IMR-90 (cell line): ENCODE measurements at regions not wholly inside any gene's neighbourhood (a gene's known extent, or its start where the extent isn't known, plus 50 kb on each side); places are given as distances from the start of the nearest gene placed in this dataset.
A peak's percentile ranks its signal among the peaks of the same experiment; 100 is the strongest.

Experiments
- ATAC-seq: fragments of 200-7000 bp; cut with Tn5 transposase; 2 replicates; pipeline ENCODE4 v1.9.1; 2020; ENCODE audit warnings: low read depth, mild to moderate bottlenecking, moderate library complexity
- BruUV-seq: library from RNA; stranded (reverse); fragments of 400-500 nt; replicated peaks from 2 replicates; lab custom pipeline; 2021; lab: Mats Ljungman, UMichigan
- CTCF ChIA-PET: fragments of 300-600 bp; formaldehyde crosslinking; extraction: SDS; loops from one replicate; lab custom pipeline; 2021; ENCODE audit warnings: antibody characterized with exemption; lab: Yijun Ruan, JAX
- POLR2A ChIA-PET: fragments of 300-600 bp; sonication (Branson Sonifier 250); formaldehyde crosslinking; loops from one replicate; lab custom pipeline; 2022; ENCODE audit warnings: antibody characterized with exemption; ENCODE audit not compliant: unreplicated experiment; lab: Charles Lee
- DNase-seq: peaks from one replicate; pipeline ENCODE4 v3.0.0; 2013
- H2AFZ ChIP-seq: replicated peaks from 2 replicates; pipeline ENCODE3; 2013; ENCODE audit warnings: low read length, mild to moderate bottlenecking; ENCODE audit not compliant: poor library complexity
- H2AK5ac ChIP-seq: 2 replicates; pipeline ENCODE4 v1.6.1; 2013; ENCODE audit warnings: low read depth, low read length, inconsistent platforms
- H2AK9ac ChIP-seq: replicated peaks from 2 replicates; pipeline ENCODE3; 2013; ENCODE audit warnings: mild to moderate bottlenecking, low read depth, low read length, moderate library complexity; ENCODE audit not compliant: poor library complexity
- H2BK120ac ChIP-seq: 2 replicates; pipeline ENCODE4 v1.6.1; 2013; ENCODE audit warnings: low read depth, low read length, inconsistent platforms
- H2BK15ac ChIP-seq: 3 replicates; pipeline ENCODE4 v1.6.1; 2013; ENCODE audit warnings: low read depth, low read length, inconsistent platforms
- H2BK20ac ChIP-seq: 2 replicates; pipeline ENCODE4 v1.6.1; 2013; ENCODE audit warnings: low read depth, mild to moderate bottlenecking, inconsistent platforms, low read length, moderate library complexity
- H2BK5ac ChIP-seq: 2 replicates; pipeline ENCODE4 v1.6.1; 2013; ENCODE audit warnings: mild to moderate bottlenecking, low read depth, low read length, inconsistent platforms; ENCODE audit not compliant: poor library complexity, severe bottlenecking
- H3K14ac ChIP-seq: replicated peaks from 2 replicates; pipeline ENCODE4 v1.6.1; 2013; ENCODE audit warnings: low read depth, low read length, inconsistent platforms
- H3K18ac ChIP-seq: 2 replicates; pipeline ENCODE4 v1.6.1; 2013; ENCODE audit warnings: low read depth, low read length, control low read depth
- H3K23ac ChIP-seq: 2 replicates; pipeline ENCODE4 v1.6.1; 2013; ENCODE audit warnings: low read depth, low read length, inconsistent platforms
- H3K27ac ChIP-seq: 2 replicates; pipeline ENCODE4 v1.5.1; 2013; ENCODE audit warnings: mild to moderate bottlenecking, control low read depth, low read length; ENCODE audit not compliant: insufficient read depth
- H3K27me3 ChIP-seq: 2 replicates; pipeline ENCODE4 v1.6.1; 2013; ENCODE audit warnings: low read length; ENCODE audit not compliant: control insufficient read depth, insufficient read depth
- H3K36me3 ChIP-seq: 2 replicates; pipeline ENCODE4 v1.6.1; 2013; ENCODE audit warnings: low read length, mixed read lengths; ENCODE audit not compliant: control insufficient read depth, insufficient read depth
- H3K4ac ChIP-seq: 2 replicates; pipeline ENCODE4 v1.6.1; 2013; ENCODE audit warnings: low read depth, low read length, inconsistent platforms
- H3K4me1 ChIP-seq: 2 replicates; pipeline ENCODE4 v1.6.1; 2013; ENCODE audit warnings: low read length, mixed read lengths; ENCODE audit not compliant: control insufficient read depth, insufficient read depth
- H3K4me2 ChIP-seq: 2 replicates; pipeline ENCODE4 v1.6.1; 2013; ENCODE audit warnings: low read depth, mild to moderate bottlenecking, control low read depth, low read length, moderate library complexity
- H3K4me3 ChIP-seq: 2 replicates; pipeline ENCODE4 v1.5.1; 2013; ENCODE audit warnings: low read depth, mild to moderate bottlenecking, control low read depth, low read length, moderate library complexity; ENCODE audit not compliant: insufficient read depth
- H3K56ac ChIP-seq: 2 replicates; pipeline ENCODE4 v1.6.1; 2013; ENCODE audit warnings: low read length, inconsistent platforms; ENCODE audit not compliant: insufficient read depth; ENCODE audit errors: extremely low read depth
- H3K79me1 ChIP-seq, 2 experiments: 2 replicates each; pipeline ENCODE4 v1.6.1; 2013; ENCODE audit warnings: low read length in 2 of 2, inconsistent platforms in 1 of 2, low read depth in 1 of 2
- H3K9ac ChIP-seq: 2 replicates; pipeline ENCODE4 v1.6.1; 2013; ENCODE audit warnings: low read depth, low read length, control low read depth
- H3K9me1 ChIP-seq: 2 replicates; pipeline ENCODE4 v1.6.1; 2013; ENCODE audit warnings: low read length, inconsistent platforms; ENCODE audit not compliant: insufficient read depth
- H3K9me3 ChIP-seq: 2 replicates; pipeline ENCODE4 v1.6.1; 2013; ENCODE audit warnings: low read length; ENCODE audit not compliant: control insufficient read depth, insufficient read depth
- H4K20me1 ChIP-seq: 2 replicates; pipeline ENCODE4 v1.6.1; 2013; ENCODE audit warnings: low read length, inconsistent platforms; ENCODE audit not compliant: insufficient read depth
- H4K5ac ChIP-seq: 2 replicates; pipeline ENCODE4 v1.6.1; 2013; ENCODE audit warnings: mild to moderate bottlenecking, low read depth, low read length, control low read depth
- H4K8ac ChIP-seq, 2 experiments: 2 replicates each; pipeline ENCODE4 v1.6.1; 2013; ENCODE audit warnings: low read depth in 2 of 2, low read length in 2 of 2, control low read depth in 1 of 2, inconsistent platforms in 1 of 2
- H4K91ac ChIP-seq: 2 replicates; pipeline ENCODE4 v1.6.1; 2013; ENCODE audit warnings: low read depth, low read length, inconsistent platforms; ENCODE audit not compliant: insufficient read depth
- CEBPB ChIP-seq: IDR thresholded peaks from 2 replicates; pipeline ENCODE4 v1.6.1; 2012; ENCODE audit warnings: low read depth, low read length, improper control_type of control experiment
- CHD1 ChIP-seq: IDR thresholded peaks from 2 replicates; pipeline ENCODE4 v1.6.1; 2012; ENCODE audit warnings: low read depth, low read length, improper control_type of control experiment
- FOS ChIP-seq: fragments of 150-350 bp; IDR thresholded peaks from 2 replicates; pipeline ENCODE4 v1.6.1; 2016; ENCODE audit warnings: low read depth, low read length
- MAFK ChIP-seq: IDR thresholded peaks from 2 replicates; pipeline ENCODE4 v1.6.1; 2012; ENCODE audit warnings: low read depth, low read length, improper control_type of control experiment
- MAZ ChIP-seq: IDR thresholded peaks from 2 replicates; pipeline ENCODE4 v1.6.1; 2012; ENCODE audit warnings: low read depth, mild to moderate bottlenecking, low read length, improper control_type of control experiment, moderate library complexity, borderline replicate concordance
- NFE2L2 ChIP-seq: fragments of 150-350 bp; IDR thresholded peaks from 2 replicates; pipeline ENCODE4 v1.6.1; 2016; ENCODE audit warnings: low read depth, mild to moderate bottlenecking, low read length
- RAD21 ChIP-seq: IDR thresholded peaks from 2 replicates; pipeline ENCODE4 v1.6.1; 2012; ENCODE audit warnings: low read length, improper control_type of control experiment
- RCOR1 ChIP-seq: IDR thresholded peaks from 2 replicates; pipeline ENCODE4 v1.6.1; 2012; ENCODE audit warnings: mild to moderate bottlenecking, low read length, improper control_type of control experiment; ENCODE audit not compliant: insufficient replicate concordance
- RFX5 ChIP-seq: IDR thresholded peaks from 2 replicates; pipeline ENCODE4 v1.8.0; 2012; ENCODE audit warnings: low read depth, mild to moderate bottlenecking, low read length, moderate library complexity
- SMC3 ChIP-seq: fragments of 150-350 bp; IDR thresholded peaks from 2 replicates; pipeline ENCODE4 v1.6.1; 2016; ENCODE audit warnings: low read depth, mild to moderate bottlenecking, antibody characterized with exemption, low read length, moderate library complexity
- USF2 ChIP-seq: fragments of 150-350 bp; IDR thresholded peaks from 2 replicates; pipeline ENCODE4 v1.6.1; 2017; ENCODE audit warnings: mild to moderate bottlenecking, antibody characterized with exemption, low read length, low read depth
- WGBS, 2 experiments: methylation state at CpG; one replicate each; pipeline versions ENCODE4 v1.1.5 to v1.1.7; 2013; ENCODE audit warnings: missing lambda C conversion rate in 2 of 2; ENCODE audit not compliant: insufficient read length in 1 of 2; ENCODE audit errors: extremely low coverage in 2 of 2; 5-methylcytosine and 5-hydroxymethylcytosine counted together
- dilution Hi-C: fragments of 300-500 bp; cut with HindIII; formaldehyde crosslinking; loops from one replicate; pipeline ENCODE4 v1.14.3; 2018; ENCODE audit warnings: low sequenced_read_pairs; ENCODE audit not compliant: unreplicated experiment
- in situ Hi-C: fragments of 300-500 bp; cut with MboI; formaldehyde crosslinking; loops from 3 replicates; pipeline ENCODE4 v1.14.3; 2019; ENCODE audit warnings: low sequenced_read_pairs, inconsistent platforms, mixed read lengths
- intact Hi-C: fragments of 100-400 bp; cut with micrococcal nuclease; formaldehyde crosslinking; loops from 2 replicates; pipeline ENCODE4 v1.10.0; 2022

GRCh38 chr7:116447966-116448839, 51.3 kb upstream of the CAV2 start (continued):
- no peak for TF ChIP-seq CEBPB
- no peak for TF ChIP-seq RFX5
- no peak for TF ChIP-seq RAD21

GRCh38 chr7:116449441-116449840, 50.1 kb upstream of the CAV2 start:
- Histone ChIP-seq H2BK15ac (0 out of 3 replicates have a peak overlapping the region, but pooled peaks have one; percentile 66), H2BK20ac (no peak overlapping the region), H3K18ac (no peak overlapping the region), H3K36me3 (no peaks in the 10 kb centered on the region), H3K79me1 (peaks cover 3% of the 10 kb centered on the region in 2 experiments; a peak in 2 of 4 replicates), H3K27me3 (no peaks in the 10 kb centered on the region), H3K14ac (no peak overlapping the region), H2AFZ (no peak overlapping the region), H2AK9ac (no peak overlapping the region), H3K56ac (no peak overlapping the region), H4K5ac (no peak overlapping the region), H3K9me3 (no peaks in the 10 kb centered on the region), H4K20me1 (no peaks in the 10 kb centered on the region), H4K8ac (peak overlapping the region in 1 of 2 experiments; percentile 44; a peak in 1 of 4 replicates), H2BK120ac (peak overlapping the region; percentile 62; the same call in 1 of the 2 replicates), H3K4me2 (no peak overlapping the region), H2AK5ac (peak overlapping the region; percentile 52; the same call in 1 of the 2 replicates), H3K23ac (no peak overlapping the region), H4K91ac (no peak overlapping the region), H3K4ac (peak overlapping the region; percentile 42; the same call in 1 of the 2 replicates), H3K27ac (no peak overlapping the region), H3K4me3 (no peak overlapping the region), H3K4me1 (peaks cover 6% of the 10 kb centered on the region), H3K9me1 (peaks cover 3% of the 10 kb centered on the region; the same call in 1 of the 2 replicates), H2BK5ac (no peak overlapping the region), H3K9ac (no peak overlapping the region)
- ATAC-seq (no peak), DNase-seq (no peak)
- in situ Hi-C loops = no loop called here
- POLR2A ChIA-PET = no interaction called here
- BruUV-seq = no TSS peak
- CTCF ChIA-PET = interaction anchor here (1.2 kb wide), 1 partner anchor 77 kb away, joined by 3 read pairs; no protein-coding TSS in a partner anchor
- TF ChIP-seq MAFK (no peak), MAZ (no peak), FOS (no peak), RCOR1 (no peak), CHD1 (no peak), SMC3 (no peak), RAD21 (no peak), USF2 (no peak), RFX5 (no peak), NFE2L2 (no peak)
- intact Hi-C loops = loop anchor here (10.0 kb wide), 2 partner anchors 45 to 135 kb away; partner anchors contain the start of gene CAV2
- dilution Hi-C loops = no loop called here
- WGBS, 2 experiments = 100% methylated on average over 2 of the region's 4 CpGs; no CpG with 5 or more reads in 1 of the 2 experiments
